ENCODE measurements at regions not wholly inside any gene's neighbourhood (a gene's known extent, or its start where the extent isn't known, plus 50 kb on each side); places are given as distances from the start of the nearest gene placed in this dataset. TPM values are rescaled to one million over a fixed set of nuclear protein-coding genes. Genes with fewer than 3 reads are reported as not detected.

Small RNA genes lying in the stretch of these regions (small RNA-seq; reads per million reads assigned to genes)
- not detected for gene MIR4316
- gene RF00019, result not detected

Measured in occipital lobe (tissue), 1 donor.